8988T (cell line): ENCODE measurements at regions not wholly inside any gene's neighbourhood (a gene's known extent, or its start where the extent isn't known, plus 50 kb on each side); places are given as distances from the start of the nearest gene placed in this dataset.

Experiments
- DNase-seq: peaks from one replicate; pipeline ENCODE4 v3.0.0; 2011

GRCh38 chr1:181341026-181341632, 142.2 kb upstream of the CACNA1E start:
- no peak for DNase-seq

DNA sequence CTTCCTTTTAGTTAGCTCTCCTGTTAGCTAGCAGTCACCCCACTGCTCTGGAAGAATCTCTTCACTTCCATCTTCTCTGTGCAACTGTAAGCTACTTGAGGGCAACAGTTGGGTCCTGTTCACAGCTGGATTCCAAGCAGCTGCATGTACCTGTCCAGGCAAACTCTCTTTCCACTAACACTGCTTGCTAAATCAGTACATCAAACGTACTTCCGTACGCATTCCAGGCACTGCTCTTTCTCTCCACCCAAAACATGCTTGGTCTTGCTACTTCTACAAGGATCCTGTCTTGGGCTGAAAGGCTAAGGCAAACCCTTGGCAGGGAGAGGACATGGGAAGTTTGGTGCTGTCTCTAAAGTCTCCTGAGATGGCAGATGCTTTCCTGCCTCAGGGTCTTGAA, 139.2 kb upstream of the CACNA1E start:
- DNase-seq = no peak

DNA sequence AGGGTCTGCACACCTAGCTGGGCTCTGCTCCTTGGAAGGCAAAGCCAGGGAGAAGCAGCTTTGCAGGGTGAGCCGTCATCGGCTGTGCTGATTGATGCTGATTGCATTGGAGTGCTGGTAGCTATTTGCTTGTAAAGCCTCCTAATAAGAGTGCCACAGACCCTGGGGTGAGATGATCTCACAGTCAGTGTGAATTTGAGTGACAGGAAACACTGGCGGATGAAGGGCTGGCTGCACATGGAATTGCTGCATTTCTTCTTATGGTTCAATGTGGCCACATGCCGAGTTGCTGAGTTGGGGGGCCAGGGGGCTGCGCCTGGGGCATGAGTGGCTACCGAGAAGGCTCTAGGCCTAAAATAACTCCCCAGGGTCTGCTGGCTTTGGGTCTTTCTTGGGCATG, 138.2 kb upstream of the CACNA1E start:
- no peak for DNase-seq

DNA sequence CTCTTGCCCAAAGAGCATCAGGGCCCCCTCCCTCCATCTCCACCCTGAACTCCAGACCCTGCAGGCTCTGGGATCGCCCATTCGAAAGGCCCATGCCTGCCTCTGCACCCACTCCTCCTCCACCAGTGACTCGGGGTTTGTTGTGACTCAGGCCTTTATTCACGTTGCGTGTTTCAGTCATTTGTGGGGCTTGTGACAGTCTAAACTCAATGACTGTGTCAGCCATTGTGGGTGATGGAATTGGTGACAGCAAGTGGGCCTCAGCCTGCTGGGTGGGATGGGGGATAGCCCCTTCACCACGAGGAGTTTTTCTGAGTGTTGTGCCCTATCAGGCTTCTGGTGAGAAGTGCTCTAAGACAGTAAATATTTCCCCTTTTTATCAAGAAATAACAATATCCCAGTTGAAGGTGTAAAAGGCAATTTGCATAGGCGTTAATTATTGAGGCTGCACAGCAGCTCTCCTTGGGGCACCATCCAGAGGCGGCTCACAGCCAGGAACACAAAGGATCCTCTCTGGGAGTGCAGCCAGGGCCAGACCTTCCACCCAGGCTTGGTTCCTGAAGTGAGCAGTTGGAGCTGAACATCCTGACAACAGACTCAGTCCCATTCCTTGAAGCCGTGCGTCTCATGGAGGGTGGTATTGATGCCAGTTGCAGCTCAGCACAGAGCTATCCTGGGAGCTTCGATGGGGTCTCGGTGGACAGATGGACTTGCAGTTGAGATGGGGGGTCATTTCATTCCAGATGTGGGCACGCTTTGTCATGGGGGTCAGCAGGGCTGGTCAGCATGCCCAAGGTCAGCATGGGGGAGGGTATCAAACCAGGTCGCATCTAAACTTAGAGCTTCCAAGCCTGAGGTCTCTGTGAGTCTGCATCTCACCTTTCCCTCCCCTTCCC, 135.6 kb upstream of the CACNA1E start:
- DNase-seq = no peak

DNA sequence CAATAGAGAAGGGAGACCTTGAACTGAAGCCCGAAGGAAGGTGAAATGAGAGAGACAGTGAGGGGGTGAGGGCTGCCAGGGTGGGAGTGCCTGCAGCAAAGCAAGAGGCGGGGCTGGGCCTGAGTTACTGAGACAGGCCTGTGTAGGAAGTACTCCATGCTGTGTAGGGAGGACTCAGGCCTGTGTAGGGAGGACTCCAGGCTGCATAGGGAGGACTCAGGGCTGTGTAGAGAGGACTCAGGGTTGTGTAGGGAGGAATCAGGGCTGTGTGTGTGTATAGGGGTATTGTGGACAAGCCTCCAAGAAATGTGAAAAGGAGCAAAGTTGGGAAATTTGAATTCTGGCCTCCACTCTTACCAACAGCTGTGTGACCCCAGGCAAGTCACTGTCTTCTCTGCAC, 133.8 kb upstream of the CACNA1E start:
- no peak for DNase-seq

DNA sequence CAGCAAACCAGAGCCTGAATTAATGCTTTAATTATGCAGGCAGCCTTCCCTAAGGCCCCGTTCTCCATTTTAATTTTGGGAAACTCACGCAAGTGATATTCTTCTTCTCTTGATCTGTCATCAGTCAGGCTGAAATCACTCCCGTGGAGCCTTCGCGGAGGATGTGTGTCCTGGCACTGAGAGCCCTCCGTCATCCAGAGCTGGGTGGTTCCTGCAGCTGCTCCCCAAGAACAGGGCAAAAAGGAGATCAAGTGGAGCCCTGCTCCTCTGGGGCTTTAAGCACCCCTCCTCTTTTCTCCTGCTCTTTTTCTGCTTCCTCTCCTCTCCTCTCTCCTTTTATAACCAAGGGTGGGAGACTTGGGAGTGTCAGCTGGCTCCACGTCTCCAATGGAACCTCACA, 133.2 kb upstream of the CACNA1E start:
- DNase-seq = no peak

DNA sequence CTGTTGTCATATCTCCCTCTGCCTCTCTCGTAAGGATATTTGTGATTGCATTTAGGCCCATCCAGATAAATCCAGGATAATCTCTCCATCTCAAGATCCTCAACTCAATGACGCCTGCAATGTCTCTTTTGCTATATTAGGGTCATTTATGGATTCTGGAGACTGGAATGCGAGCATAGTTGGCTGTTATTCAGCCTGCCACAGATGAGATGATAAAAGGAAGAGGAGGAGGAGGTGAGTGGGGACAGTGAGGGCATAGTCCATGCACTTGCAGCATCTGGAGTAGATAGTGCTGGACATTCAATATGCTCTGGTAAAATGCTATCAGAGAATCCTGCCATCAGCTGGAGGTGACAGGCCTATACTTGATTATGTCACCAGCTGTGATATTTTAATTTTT, 131.6 kb upstream of the CACNA1E start:
- DNase-seq = no peak

DNA sequence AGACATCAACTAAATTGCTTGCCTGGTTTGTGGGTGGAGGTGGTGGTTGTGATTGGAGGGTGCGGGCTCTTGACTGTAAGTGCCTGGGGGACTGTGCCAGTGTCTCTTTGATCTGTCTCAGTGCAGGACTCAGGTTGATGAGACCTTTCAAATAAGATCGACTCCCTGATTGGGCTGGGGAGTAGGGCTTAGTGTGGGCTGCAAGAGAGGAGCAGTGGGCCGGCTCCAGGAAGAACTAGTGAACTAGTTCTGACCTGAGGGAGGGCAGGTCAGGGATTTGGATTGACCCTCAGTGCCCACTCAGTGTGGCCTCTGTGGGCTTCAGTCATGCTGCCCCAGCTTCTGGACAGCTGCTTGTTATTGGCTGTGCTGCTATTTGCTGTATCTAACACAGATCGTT, 130.6 kb upstream of the CACNA1E start:
- no peak for DNase-seq

DNA sequence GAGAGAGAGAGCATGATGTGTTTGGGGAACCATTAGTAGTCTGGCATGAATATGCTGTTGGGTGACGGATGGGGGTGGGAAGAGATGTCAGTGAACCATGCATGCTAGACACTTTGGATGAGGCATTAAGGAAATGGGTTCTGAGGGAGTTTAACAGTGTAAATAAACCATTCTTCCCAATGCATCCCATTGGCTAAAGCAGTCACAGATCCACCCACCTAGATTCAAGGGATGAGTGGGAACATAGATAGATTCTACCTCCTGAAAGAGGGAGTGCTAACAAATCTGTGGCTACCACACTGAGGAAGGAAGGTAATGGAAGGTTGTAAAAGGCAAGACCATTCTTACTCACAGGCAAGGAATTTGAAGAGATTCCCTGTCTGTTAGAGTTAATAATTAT, 129.8 kb upstream of the CACNA1E start:
- no peak for DNase-seq

DNA sequence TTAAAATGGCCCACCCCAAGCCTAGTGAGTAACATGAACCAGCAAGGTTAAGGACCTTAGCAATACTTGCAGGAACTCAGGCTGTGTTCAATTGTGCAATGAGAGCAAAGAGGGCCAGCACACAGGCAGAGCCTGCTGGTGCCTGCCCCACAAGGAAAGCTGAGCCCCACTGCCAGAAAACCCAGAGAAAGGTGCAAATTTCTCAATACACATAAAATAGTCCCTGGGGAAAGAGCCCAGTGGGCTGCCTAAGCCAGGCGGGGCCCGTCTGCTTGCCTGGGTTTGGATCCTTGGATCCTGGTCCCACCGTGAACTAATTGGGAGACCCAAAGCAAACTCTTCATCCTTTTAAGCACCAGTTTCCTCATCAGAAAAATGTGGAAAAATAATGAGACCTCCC, 128.5 kb upstream of the CACNA1E start:
- DNase-seq = no peak

- no peak for DNase-seq
These were observed 126.6 kb upstream of the CACNA1E start for GRCh38 chr1:181356505-181357340.

- DNase-seq = no peak
These were observed 124.3 kb upstream of the CACNA1E start for GRCh38 chr1:181359012-181359411.

GRCh38 chr1:181364801-181365200, 118.5 kb upstream of the CACNA1E start:
- DNase-seq = no peak

DNA sequence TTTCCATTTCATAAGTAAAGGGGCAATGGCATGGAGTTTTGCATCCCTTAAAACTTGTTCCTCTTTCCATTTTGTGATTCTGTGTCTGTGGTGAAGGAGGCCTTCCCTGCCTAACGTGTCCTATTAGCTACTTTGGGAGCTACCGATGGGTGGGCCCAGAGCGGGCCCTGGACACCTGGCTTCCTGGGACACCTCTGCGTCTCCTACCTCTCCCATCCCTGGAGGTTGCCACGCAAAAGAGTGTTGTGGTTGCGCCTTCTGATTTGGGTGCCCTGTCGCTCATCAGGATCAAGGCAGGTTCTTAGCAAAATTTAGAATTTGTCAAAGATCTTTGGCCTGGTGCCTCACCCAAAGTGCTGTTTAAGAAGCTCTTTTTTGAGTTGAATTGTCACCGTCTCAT, 116.4 kb upstream of the CACNA1E start:
- no peak for DNase-seq

- DNase-seq = no peak
These were observed 113.9 kb upstream of the CACNA1E start for GRCh38 chr1:181369416-181369815.

DNA sequence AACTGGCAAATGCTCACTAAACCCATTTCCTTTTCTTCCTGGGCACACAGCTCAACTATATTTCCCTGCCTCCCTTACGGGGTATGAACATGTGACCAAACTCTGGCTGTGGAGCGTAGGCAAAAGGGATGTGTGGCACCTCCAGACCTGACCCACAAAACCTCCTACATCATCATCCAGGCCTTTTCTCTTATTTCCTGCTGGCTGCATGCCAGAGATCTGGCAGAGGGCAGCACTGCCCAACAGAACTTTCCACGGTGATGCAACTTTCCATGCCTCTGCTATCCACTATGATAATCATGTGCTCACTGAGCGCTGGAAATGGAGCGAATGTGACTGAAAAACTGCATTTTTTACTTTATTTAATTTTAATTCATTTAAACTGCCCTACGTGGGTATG, 99.6 kb upstream of the CACNA1E start:
- DNase-seq = no peak

- DNase-seq = no peak
These were observed 97.0 kb upstream of the CACNA1E start for GRCh38 chr1:181386340-181386739.

GRCh38 chr1:181386951-181387350, 96.4 kb upstream of the CACNA1E start:
- no peak for DNase-seq

GRCh38 chr1:181387702-181388101, 95.6 kb upstream of the CACNA1E start:
- DNase-seq = no peak

DNA sequence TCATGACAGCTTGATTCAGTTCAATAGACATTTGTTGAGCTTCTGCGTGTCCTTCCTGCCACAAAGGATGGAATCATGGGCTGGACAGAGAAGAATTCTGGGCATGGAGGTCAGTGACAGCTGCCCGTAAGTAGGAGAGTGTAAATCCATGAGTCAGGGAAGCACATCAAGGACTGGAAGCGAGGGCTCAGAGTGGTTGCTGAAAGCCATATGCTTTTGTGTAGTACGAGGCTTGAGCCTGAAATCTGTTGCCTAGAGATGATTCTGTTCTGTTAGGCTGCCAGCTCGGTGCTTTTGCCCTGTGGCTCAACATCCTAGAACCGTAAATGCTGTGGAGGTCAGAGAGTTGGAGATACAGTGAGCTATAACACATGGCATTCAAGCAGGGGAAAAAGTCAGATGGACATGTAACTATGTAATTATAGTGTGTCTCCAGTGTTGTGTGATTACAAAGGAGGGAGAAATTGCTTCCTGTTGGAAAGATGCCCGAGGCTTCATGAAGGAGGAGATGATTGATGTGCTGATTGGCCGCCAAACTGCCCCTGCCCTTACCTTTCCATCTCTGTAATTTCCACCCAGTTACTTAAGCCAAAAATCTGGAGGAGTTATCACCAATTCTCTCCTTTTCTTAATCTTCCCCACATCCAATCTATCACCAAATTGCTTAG, 92.8 kb upstream of the CACNA1E start:
- DNase-seq = no peak

DNA sequence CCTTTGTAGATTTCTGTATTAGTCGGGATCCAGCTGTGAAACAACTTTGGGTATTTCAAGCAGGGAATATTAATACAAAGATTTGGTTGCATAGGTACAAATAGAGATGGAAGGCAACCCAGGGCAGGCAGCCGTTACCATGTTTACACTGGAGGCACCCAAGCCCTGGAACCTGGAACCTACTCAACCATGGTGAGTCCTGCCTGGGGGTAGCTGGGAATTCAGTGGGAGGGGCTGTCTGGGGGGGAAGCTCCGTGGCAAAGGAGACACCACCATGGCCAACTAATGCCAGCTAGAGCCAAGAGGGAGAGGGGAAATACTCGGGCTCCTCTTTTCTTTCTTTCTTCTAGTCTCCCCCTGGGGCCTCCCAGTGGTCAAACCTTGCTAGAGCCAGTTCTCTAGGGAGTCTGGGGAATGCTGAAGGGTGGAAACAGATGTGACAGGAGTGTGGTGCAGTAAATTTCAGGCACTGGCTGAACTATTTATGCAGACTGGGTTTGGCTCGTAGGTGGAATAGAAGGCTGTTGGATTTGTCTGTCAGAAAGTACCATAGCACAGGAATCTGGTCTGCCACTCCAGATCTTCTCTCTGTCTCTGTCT, 91.9 kb upstream of the CACNA1E start:
- DNase-seq = no peak

DNA sequence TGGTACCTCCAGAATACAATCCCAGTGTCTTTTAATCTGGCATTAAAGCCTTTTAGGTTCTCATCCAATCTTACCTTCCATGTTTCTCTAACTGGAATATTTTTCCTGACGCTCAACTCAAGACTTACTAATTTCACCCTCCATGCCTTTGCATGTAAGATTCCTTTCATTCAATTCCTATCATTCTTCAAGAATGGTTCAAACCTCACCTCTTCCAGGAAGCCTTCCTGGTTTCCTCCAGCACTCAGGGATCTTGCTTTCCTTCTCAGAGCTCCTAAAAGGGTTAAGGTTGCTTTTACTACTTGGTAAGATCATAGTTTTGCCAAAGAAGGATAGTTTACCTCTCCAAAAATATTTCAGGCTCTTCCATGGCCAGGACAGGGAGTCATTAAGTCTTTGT, 91.2 kb upstream of the CACNA1E start:
- DNase-seq = no peak
